ENCODE measurements at regions not wholly inside any gene's neighbourhood (a gene's known extent, or its start where the extent isn't known, plus 50 kb on each side); places are given as distances from the start of the nearest gene placed in this dataset.

- TF ChIP-seq CTCF (IDR thresholded peaks at IDR 0.05) = no peak
- TF ChIP-seq POLR2A (IDR thresholded peaks at IDR 0.05) = no peak
- no peak for TF ChIP-seq EP300 (IDR thresholded peaks at IDR 0.05)
These were observed 97.3 kb downstream of the CENPW start for GRCh38 chr6:126437205-126437604.
